A673 (cell line): ENCODE measurements at regions not wholly inside any gene's neighbourhood (a gene's known extent, or its start where the extent isn't known, plus 50 kb on each side); places are given as distances from the start of the nearest gene placed in this dataset.

Experiments used
- EZH2 ChIP-seq: fragments of 200-600 bp; sonication (generic); IDR thresholded peaks from 2 replicates; pipeline ENCODE4 v1.6.1; 2017; ENCODE audit warnings: borderline replicate concordance, low read depth, mild to moderate bottlenecking, mixed read lengths, antibody characterized with exemption, low read length; ENCODE audit not compliant: poor library complexity, severe bottlenecking
- TF ChIP-seq, protein P1 (sequence below): fragments of 300-800, 200-600 bp; sonication (generic); conservative IDR thresholded peaks from 2 replicates; pipeline ENCODE4 v1.5.1; 2017; ENCODE audit warnings: low read depth, mild to moderate bottlenecking, antibody characterized with exemption, low read length, moderate library complexity, mixed read lengths

DNA sequence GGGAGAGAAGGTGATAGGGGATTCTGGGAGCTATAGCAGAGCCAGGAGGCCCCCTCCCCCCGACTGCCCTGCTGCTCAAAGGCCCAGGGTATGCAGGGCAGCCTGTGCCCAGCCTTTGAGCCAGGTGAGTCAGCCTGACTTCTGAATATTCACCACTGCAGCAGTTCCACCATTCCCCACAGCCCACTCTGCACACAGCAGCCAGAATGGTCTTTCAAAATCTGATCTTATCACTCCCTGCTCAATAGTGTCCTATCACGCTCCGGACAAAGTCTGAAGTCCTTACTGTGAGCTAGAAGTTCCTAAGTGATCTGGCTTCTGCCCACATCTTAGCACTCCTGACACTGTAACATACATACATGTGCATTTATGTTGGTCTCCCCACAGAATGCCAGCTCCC, 111.7 kb downstream of the BUD13 start:
- no peak for TF ChIP-seq EZH2
- TF ChIP-seq, protein P1, sequence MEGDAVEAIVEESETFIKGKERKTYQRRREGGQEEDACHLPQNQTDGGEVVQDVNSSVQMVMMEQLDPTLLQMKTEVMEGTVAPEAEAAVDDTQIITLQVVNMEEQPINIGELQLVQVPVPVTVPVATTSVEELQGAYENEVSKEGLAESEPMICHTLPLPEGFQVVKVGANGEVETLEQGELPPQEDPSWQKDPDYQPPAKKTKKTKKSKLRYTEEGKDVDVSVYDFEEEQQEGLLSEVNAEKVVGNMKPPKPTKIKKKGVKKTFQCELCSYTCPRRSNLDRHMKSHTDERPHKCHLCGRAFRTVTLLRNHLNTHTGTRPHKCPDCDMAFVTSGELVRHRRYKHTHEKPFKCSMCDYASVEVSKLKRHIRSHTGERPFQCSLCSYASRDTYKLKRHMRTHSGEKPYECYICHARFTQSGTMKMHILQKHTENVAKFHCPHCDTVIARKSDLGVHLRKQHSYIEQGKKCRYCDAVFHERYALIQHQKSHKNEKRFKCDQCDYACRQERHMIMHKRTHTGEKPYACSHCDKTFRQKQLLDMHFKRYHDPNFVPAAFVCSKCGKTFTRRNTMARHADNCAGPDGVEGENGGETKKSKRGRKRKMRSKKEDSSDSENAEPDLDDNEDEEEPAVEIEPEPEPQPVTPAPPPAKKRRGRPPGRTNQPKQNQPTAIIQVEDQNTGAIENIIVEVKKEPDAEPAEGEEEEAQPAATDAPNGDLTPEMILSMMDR: no peak
